HG02884 (cell line): ENCODE measurements at regions not wholly inside any gene's neighbourhood (a gene's known extent, or its start where the extent isn't known, plus 50 kb on each side); places are given as distances from the start of the nearest gene placed in this dataset.

Source experiments
- ATAC-seq: cut with Tn5 transposase; IDR thresholded peaks from one replicate; pipeline ENCODE4 v1.9.1; 2021; ENCODE audit warnings: mild to moderate bottlenecking, moderate library complexity; ENCODE audit not compliant: unreplicated experiment

DNA sequence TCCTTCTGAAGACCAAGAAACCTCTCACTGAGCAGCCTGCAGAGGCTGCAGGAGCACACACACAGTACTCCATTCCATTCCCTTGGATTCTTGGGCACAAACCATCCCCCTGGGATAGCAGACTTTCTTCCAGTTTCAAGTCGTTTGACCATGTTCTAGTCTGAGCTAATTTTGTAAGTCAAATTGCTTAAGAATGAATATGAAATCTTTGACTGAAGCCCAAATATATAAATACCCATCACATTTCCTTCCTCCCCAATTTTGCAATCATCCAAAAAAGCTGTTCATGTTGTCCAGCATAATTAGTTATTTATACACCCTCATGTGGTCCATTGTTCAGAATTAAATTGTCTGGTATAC is 231.2 kb upstream of the TPRG1 start:
- no peak for ATAC-seq

GRCh38 chr3:188941103-188941502 is 230.7 kb upstream of the TPRG1 start:
- ATAC-seq, result no peak

DNA sequence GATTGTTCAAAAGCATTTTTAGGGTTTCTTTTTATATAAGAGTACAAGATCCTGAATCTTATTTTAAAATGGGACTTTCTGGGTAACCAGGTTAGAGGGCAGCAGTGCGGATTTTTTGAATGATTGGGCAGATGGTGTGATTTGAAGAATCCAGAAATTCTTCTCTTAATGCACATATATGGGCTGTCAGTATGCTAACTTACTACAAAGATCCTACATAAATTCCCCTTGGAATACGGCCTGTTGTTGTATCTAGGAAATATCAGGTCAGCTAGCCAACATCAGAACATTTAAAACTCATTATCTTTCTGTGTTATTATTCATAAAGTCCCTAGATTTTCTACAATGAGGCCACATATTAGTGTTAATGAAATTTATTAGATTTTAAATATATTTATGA is 229.6 kb upstream of the TPRG1 start:
- ATAC-seq, result no peak

DNA sequence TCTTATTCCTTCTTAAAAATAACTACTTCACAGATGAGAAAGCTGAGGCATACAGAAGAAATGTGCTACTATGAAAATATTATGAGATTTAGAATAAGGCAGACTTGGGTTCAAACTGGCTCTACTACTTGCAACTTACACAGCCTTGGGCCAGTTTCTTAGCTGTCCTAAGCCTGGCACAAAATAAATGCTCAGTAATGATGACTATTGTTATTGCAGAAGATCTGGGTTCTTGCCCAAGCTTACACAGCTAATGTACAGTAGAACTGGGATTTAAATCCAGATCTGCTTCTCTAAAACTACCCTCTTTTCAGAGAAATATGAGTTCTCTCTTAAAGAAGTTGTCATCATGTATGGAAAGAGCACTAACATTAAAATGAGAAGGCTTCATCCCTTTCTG is 228.2 kb upstream of the TPRG1 start:
- ATAC-seq, result no peak

DNA sequence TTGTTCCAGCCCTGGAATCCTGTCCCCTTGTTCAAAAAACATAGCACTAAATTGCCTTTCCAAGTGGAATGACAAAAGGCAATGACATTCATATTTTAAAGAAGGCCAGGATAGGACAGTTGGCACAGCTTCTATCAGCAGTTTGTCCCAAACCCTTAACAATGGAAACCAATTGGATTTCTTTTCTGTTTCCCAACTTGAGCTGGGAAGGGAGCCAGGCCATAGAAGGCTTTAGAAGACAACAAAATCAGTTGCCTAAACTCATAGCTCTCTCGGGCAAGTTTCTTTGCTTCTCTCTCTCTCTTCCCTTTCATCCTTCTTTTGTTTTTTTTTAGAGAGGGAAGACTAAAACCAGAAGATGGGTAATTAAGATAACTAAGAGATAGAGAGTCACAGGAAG is 227.7 kb upstream of the TPRG1 start:
- no peak for ATAC-seq

GRCh38 chr3:188946351-188947240 is 225.2 kb upstream of the TPRG1 start:
- ATAC-seq, result no peak

DNA sequence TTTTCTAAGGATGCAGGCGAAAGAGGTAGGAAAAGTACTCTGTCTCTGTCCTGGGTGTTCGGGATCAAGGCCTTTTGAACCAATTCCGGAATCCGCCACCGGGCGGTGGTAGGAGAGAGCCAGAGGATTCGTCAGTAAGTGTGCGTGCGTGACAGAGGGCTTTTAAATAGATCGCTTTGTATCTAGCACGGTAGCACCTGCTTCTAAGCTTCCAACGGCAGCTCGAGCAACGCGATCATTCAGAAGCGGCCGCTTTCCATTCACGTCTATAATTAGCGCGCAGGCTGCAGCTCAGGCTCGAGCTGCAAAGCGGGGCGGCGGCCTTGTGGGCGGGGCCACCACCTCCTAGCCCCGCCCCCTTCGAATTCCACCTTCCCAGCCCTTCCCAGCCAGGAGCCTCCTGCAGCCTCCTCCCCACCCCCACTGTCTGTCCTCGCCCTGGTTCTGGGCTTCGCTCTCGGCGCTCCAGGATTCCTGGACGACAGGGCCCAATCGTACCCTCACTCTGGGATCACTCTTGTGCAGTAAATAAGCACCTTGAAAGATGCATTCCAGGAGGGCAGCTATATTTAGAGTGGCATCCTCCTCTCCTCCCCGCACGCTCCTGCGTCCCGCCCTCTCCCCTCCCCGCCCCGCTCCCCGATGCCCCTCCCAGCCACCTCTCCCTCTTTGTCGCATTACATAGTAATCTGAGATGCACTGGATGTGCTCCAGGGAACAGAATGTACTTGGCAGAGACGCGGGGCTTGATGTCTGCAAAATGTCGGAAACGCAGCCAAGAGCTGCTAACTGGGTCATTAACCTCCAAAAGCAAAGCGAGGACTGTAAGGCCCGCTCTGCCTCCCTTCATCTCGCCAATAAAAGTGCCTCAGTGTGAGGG is 224.1 kb upstream of the TPRG1 start:
- no peak for ATAC-seq

DNA sequence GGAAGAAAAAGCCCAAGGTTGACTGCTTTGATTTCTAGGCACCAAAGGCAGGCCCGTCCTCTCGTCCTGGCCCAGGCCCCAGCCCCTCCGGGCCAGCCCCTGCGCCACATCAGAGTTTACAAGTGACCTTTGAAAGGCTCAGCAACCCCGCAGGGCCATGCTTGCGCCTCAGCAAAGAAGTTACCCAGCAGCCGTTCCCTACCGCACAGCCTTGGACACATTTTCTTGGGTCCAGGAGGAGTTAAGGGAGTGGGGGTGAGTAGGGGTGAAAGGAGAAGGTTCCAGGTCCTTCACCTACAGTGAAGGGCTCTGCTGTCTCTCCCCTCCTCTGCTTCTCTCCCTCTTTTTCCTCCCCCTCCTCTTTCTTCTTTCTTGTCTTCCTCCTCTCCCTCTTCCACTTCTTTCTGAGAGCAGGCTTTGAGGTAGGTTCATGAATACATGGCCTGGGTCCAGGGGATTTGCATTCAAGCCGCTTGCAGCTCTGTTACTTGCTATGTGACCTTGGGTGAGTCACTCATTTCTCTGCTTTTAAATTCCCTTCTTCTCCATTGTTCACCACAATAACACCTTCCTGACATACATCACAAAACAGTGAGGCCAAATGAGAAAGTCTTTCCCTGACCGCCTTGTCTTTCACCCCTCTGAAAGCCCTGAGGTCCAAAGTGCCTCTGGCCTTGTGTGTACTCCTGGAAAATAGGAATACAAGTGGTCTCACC is 223.3 kb upstream of the TPRG1 start:
- ATAC-seq, result no peak

DNA sequence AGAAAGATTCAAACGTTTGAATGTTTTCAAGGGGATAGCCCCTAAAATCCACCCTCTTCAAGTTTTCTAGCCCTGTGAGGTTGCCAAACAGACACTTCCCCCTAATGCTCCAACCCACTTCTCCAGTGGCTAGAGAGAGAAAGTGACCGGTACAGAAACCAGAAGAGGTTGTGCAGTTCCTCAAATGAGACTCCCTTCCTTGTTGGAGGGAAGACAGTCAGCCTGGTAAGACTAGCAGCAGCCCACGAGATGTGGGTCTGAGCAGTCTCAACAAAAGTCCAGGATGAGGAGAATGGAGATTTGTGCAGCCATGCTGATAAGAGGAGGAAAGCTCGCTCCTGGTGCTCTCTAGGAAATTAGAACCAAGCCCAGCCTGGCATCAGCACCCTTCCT is 222.8 kb upstream of the TPRG1 start:
- no peak for ATAC-seq

GRCh38 chr3:188949456-188949855 is 222.3 kb upstream of the TPRG1 start:
- no peak for ATAC-seq

GRCh38 chr3:188949996-188950395 is 221.8 kb upstream of the TPRG1 start:
- no peak for ATAC-seq

DNA sequence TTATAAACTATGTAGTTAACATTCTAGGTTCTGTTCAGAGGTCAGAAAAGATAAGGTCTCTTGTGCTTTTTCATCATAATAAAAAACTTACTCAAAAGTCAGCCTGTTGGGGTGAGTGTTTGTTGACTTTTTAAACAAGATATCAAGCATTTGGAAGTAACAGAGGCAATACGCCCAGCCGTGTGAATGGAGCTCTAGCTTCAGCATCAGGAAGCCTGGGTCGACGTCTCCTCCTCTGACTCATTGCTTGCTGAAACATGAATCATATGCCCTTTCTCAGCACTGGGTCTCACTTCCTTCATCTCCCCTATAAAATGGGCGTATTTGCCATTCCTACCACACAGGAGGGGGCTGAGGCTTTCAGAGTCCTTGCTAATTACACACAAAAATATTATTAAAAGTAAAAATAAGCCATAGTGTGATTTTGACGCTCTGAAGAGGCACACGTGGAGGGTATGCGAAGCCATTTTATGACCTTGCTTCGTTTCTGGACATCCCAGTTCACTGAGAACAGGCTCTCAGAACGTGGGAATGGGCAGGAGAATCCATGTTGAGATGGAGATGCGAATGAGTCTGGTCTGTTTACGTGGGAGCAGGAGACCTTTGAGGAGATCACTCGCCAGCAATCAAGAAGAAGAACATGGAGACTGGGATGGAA is 220.8 kb upstream of the TPRG1 start:
- ATAC-seq, result no peak

DNA sequence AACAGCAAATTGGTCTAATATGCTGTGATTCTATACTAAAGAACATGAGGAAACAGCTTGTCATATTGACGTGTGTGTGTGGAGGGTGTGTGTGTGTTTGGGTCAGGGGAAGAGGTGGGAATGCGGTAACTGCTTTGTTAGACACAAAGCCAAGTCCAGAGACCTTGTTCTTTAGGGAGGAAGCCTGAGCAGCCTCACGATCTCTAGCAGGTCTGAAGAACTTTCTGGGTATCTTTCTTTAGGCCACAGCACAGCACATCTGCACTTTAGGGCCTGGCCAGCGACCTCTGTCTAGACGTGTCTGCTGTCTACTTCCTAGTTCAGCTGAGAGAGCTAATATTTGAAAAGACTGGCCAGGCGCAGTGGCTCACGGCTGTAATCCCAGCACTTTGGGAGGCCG is 220.0 kb upstream of the TPRG1 start:
- no peak for ATAC-seq

GRCh38 chr3:188954590-188955208 is 217.1 kb upstream of the TPRG1 start:
- peak; percentile 68 for ATAC-seq

DNA sequence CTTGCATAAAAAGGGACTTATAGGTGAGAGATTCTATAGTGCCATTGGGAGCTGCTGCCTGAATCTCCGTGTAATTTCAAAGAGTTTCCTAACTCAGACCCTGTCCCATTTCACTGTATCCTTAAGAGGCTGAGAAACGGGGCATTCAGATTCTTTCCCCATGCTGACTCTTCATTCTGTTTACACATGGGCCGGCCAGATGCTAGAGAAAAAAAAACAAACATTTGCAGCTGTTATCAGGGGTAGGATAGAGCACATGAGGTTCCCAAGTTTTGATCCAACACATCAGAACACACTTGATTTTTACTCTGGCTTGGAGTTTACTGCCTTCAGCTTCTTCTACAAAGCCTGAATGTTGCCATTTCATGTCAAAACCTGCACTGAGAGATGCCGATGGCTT is 215.9 kb upstream of the TPRG1 start:
- no peak for ATAC-seq

DNA sequence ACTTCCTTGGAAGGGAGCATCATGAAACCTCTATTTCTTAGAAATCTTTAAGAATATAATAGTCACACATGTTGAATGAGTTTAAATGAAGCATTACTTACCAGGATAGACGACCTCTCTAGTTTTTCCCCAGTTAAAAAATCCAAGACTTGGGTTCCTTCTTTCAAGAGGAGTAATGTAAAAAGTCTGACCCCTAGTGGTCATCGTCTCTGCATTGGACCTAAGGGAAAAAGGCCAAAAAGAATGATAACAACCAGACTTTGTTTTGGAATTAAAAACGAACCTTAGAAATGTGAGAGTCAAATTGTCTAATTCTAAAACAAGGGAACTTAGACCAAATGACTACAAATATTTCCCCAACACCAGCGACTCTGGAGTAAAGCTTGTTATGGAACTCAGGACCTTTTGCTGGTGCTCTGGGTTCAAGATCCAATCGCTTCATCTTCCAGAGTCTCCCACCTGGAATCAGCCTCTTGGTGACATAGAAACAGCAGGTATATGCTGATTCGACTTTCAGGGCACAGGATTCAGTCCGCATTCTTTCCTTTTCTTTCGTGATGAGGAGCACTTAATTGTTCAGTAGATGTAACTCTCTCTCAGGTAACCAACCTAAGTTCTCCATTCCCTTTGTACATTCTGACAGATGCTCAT is 214.8 kb upstream of the TPRG1 start:
- ATAC-seq, result no peak

GRCh38 chr3:188959013-188959412 is 212.8 kb upstream of the TPRG1 start:
- no peak for ATAC-seq

DNA sequence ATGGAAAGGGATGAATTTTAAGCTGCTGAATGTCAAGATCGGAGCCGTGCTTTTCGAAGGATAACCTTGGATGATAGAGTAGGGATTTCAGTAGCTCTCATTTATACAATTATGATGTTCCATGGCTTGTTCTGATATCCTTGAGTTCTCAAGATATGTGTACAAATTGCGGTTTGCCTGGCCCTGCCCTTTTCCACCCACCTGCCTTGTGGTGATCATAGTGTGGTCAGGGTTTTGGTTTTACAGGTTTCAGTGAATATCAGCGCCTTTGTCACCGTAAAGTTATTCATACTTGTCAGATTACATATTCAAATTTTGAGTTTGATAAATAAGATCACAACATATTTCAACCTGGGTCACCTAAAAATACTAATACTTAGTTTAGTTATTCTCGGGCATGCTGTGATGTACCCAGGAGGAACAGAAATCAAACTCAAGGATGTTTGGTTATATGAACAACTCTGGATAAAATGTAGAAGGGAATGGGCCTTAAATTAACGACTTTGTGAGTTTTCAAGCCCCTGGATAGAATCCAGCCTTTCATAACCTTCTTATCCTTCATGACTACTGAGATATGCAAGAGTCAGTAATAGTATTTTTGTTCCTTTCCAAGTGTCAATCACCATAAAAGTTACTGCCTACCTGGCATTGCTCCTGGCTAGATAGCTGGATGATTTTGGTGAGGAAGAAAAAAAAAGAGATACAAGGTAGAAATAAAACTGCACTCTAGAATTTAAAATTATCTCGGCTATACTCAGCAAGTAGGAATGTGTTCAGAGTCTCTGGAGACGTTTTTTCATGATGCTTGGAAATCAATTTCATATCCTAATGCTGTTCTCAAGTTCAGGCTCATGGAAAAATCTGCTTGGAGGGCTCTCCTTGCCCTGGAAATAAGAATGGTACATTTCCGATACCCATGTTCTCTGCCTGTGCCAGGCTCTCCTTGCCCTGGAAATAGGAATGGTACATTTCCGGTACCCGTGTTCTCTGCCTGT is 209.2 kb upstream of the TPRG1 start:
- no peak for ATAC-seq

DNA sequence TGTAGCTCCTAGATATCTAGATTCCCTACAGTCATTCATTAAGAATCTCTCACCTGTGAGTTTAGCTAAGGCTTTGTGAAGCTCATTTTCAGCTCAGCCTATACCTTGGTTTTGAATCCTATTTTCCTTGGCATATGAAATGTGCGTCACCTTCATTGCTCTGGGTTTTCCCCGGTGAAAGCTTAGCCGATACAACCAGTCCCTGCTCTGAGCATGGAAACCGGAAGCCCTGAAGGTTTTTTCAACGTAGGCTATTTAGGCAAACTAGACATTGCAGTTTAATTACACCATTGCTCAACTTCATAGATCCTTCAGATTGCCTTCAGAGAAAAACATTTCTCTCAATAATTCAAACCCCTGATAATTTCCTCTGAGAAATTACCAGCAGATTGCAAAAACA is 206.8 kb upstream of the TPRG1 start:
- ATAC-seq, result no peak
